Prostate gland (tissue), 2 donors: ENCODE measurements at regions not wholly inside any gene's neighbourhood (a gene's known extent, or its start where the extent isn't known, plus 50 kb on each side); places are given as distances from the start of the nearest gene placed in this dataset.

Source experiments
- DNase-seq: peaks from one replicate; pipeline ENCODE4 v3.0.0-alpha.2; 2019; ENCODE audit warnings: low spot score
- H3K27ac ChIP-seq, 2 donors: fragments of 200-600 bp; sonication (generic); 2 replicates each; pipeline ENCODE4 v1.5.1; 2017 to 2019
- H3K27me3 ChIP-seq: fragments of 200-600 bp; sonication (generic); replicated peaks from 2 replicates; pipeline ENCODE4 v1.5.1; 2019; ENCODE audit not compliant: insufficient read depth
- H3K36me3 ChIP-seq, 2 donors: fragments of 200-600 bp; sonication (generic); 1 replicate in 1 of 2; 2 replicates in 1 of 2; pipeline versions ENCODE4 v1.5.1 to v1.8.1; 2017 to 2019
- H3K4me1 ChIP-seq: fragments of 200-600 bp; sonication (generic); replicated peaks from 2 replicates; pipeline ENCODE4 v1.5.1; 2019
- H3K4me3 ChIP-seq, 2 donors: fragments of 200-600 bp; sonication (generic); 2 replicates each; pipeline ENCODE4 v1.5.1; 2017 to 2019
- H3K9me3 ChIP-seq: fragments of 200-600 bp; sonication (generic); 2 replicates; pipeline ENCODE4 v1.5.1; 2017
- CTCF ChIP-seq, 4 experiments: fragments of 200-600 bp in 2 of 4; fragments of 450-650 bp in 2 of 4; sonication (generic) in 2 of 4; IDR thresholded peaks; 1 replicate in 3 of 4; 2 replicates in 1 of 4; pipeline ENCODE4 v1.5.1; 2016 to 2019; ENCODE audit warnings: antibody characterized with exemption in 4 of 4, mild to moderate bottlenecking in 2 of 4, moderate library complexity in 2 of 4
- POLR2A ChIP-seq: fragments of 450-650 bp; IDR thresholded peaks from one replicate; pipeline ENCODE4 v1.6.1; 2016; ENCODE audit warnings: antibody characterized with exemption, mild to moderate bottlenecking
- POLR2AphosphoS5 ChIP-seq: sonication (generic); formaldehyde crosslinking; IDR thresholded peaks from one replicate; pipeline ENCODE4 v1.6.1; 2017; ENCODE audit warnings: antibody characterized with exemption
- WGBS: methylation state at CpG from one replicate; pipeline ENCODE4 v1.1.5; 2018; 5-methylcytosine and 5-hydroxymethylcytosine counted together
- intact Hi-C: fragments of 100-400 bp; cut with DNase I; formaldehyde crosslinking; loops from one replicate; pipeline ENCODE4 v1.14.2; 2022

- no peak for DNase-seq
- intact Hi-C loops = no loop called here
- Histone ChIP-seq H3K36me3 (no peaks in the 10 kb centered on the region), H3K27me3 (no peaks in the 10 kb centered on the region), H3K4me3 (no peak overlapping the region), H3K9me3 (no peaks in the 10 kb centered on the region), H3K4me1 (no peaks in the 10 kb centered on the region), H3K27ac (no peak overlapping the region)
- 92% methylated on average over 2 of the region's 2 CpGs for WGBS
- TF ChIP-seq POLR2A (no peak), POLR2AphosphoS5 (no peak), CTCF (IDR thresholded peaks at IDR 0.05) (no peak)
These were observed 50.4 kb upstream of the ODAD2 start for GRCh38 chr10:28049286-28049685.
